Sigmoid colon (tissue), 4 donors: ENCODE measurements at regions not wholly inside any gene's neighbourhood (a gene's known extent, or its start where the extent isn't known, plus 50 kb on each side); places are given as distances from the start of the nearest gene placed in this dataset.

Source experiments
- CTCF ChIP-seq, 4 experiments: fragments of 450-650 bp in 3 of 4; fragments of 200-600 bp in 1 of 4; IDR thresholded peaks; one replicate each; pipeline ENCODE4 v1.5.1; 2016 to 2019; ENCODE audit warnings: antibody characterized with exemption in 4 of 4, mild to moderate bottlenecking in 3 of 4, moderate library complexity in 2 of 4
- EP300 ChIP-seq, 4 donors: sonication (generic); formaldehyde crosslinking; IDR thresholded peaks; one replicate each; pipeline ENCODE4 v1.6.1; 2017; ENCODE audit warnings: antibody characterized with exemption in 4 of 4
- POLR2A ChIP-seq, 2 donors: fragments of 450-650 bp; IDR thresholded peaks; one replicate each; pipeline ENCODE4 v1.6.1; 2016; ENCODE audit warnings: antibody characterized with exemption in 2 of 2, mild to moderate bottlenecking in 2 of 2, moderate library complexity in 2 of 2
- POLR2AphosphoS5 ChIP-seq, 4 donors: sonication (generic); formaldehyde crosslinking; IDR thresholded peaks; one replicate each; pipeline ENCODE4 v1.6.1; 2017; ENCODE audit warnings: antibody characterized with exemption in 4 of 4

GRCh38 chr5:31097851-31098250 is 95.6 kb upstream of the CDH6 start:
- no peak for TF ChIP-seq POLR2AphosphoS5 (IDR thresholded peaks at IDR 0.05)
- TF ChIP-seq POLR2A (IDR thresholded peaks at IDR 0.05): no peak
- no peak for TF ChIP-seq CTCF (IDR thresholded peaks at IDR 0.05)
- no peak for TF ChIP-seq EP300 (IDR thresholded peaks at IDR 0.05)
